PC-3 (cell line): ENCODE measurements at regions not wholly inside any gene's neighbourhood (a gene's known extent, or its start where the extent isn't known, plus 50 kb on each side); places are given as distances from the start of the nearest gene placed in this dataset.

ENCODE experiments used
- ATAC-seq: fragments of 200-7000 bp; cut with Tn5 transposase; 2 replicates; pipeline ENCODE4 v1.9.1; 2020; ENCODE audit warnings: mild to moderate bottlenecking, moderate library complexity
- BruUV-seq: library from RNA; stranded (reverse); fragments of 400-500 nt; replicated peaks from 2 replicates; lab custom pipeline; 2021; lab: Mats Ljungman, UMichigan
- CTCF ChIA-PET: fragments of 300-600 bp; sonication (Branson Sonifier 250); formaldehyde crosslinking; loops from one replicate; lab custom pipeline; 2022; ENCODE audit warnings: antibody characterized with exemption; lab: Charles Lee
- POLR2A ChIA-PET: fragments of 300-600 bp; sonication (Branson Sonifier 250); formaldehyde crosslinking; loops from one replicate; lab custom pipeline; 2022; ENCODE audit warnings: antibody characterized with exemption; ENCODE audit not compliant: unreplicated experiment; lab: Charles Lee
- DNase-seq: peaks from one replicate; pipeline ENCODE4 v3.0.0-alpha.2; 2015
- H2AFZ ChIP-seq: fragments of 300-600 bp; sonication (generic); 2 replicates; pipeline ENCODE4 v1.6.0; 2016; ENCODE audit warnings: antibody characterized with exemption, low read length
- H3F3A ChIP-seq: fragments of 300-600 bp; sonication (generic); one replicate; pipeline ENCODE4 v1.6.0; 2017; ENCODE audit warnings: antibody characterized with exemption, low read length, control low read depth, mild to moderate bottlenecking; ENCODE audit not compliant: unreplicated experiment
- H3K27ac ChIP-seq: fragments of 300-600 bp; sonication (generic); 2 replicates; pipeline ENCODE4 v1.5.1; 2016; ENCODE audit warnings: mild to moderate bottlenecking, low read length
- H3K27me3 ChIP-seq: fragments of 300-600 bp; sonication (generic); 2 replicates; pipeline ENCODE4 v1.6.1; 2016; ENCODE audit warnings: low read length, mixed read lengths
- H3K36me3 ChIP-seq: fragments of 300-600 bp; sonication (generic); 2 replicates; pipeline ENCODE4 v1.6.1; 2016; ENCODE audit warnings: low read depth, mixed run types, low read length, mixed read lengths
- H3K4me1 ChIP-seq: fragments of 300-600 bp; sonication (generic); 2 replicates; pipeline ENCODE4 v1.5.1; 2016; ENCODE audit warnings: low read length; ENCODE audit not compliant: insufficient read depth
- H3K4me2 ChIP-seq: fragments of 300-600 bp; sonication (generic); 2 replicates; pipeline ENCODE4 v1.6.0; 2016; ENCODE audit warnings: low read length
- H3K4me3 ChIP-seq: fragments of 300-600 bp; sonication (generic); 2 replicates; pipeline ENCODE4 v1.5.1; 2016; ENCODE audit warnings: mild to moderate bottlenecking, low read length, mixed read lengths
- H3K79me2 ChIP-seq: fragments of 300-600 bp; sonication (generic); 2 replicates; pipeline ENCODE4 v1.6.1; 2017; ENCODE audit warnings: low read length, mixed read lengths
- H3K9ac ChIP-seq: fragments of 300-600 bp; sonication (generic); 2 replicates; pipeline ENCODE4 v1.6.0; 2016; ENCODE audit warnings: mild to moderate bottlenecking, low read length
- H3K9me2 ChIP-seq: fragments of 300-600 bp; sonication (generic); replicated peaks from 2 replicates; pipeline ENCODE4 v1.6.1; 2016; ENCODE audit warnings: mixed run types, low read length, mixed read lengths
- H3K9me3 ChIP-seq: fragments of 300-600 bp; sonication (generic); 2 replicates; pipeline ENCODE4 v1.6.1; 2016; ENCODE audit warnings: low read length, mixed read lengths
- H4K20me1 ChIP-seq: fragments of 300-600 bp; sonication (generic); 2 replicates; pipeline ENCODE4 v1.6.1; 2016; ENCODE audit warnings: low read length, mixed read lengths
- CTCF ChIP-seq: fragments of 300-600 bp; sonication (generic); conservative IDR thresholded peaks from 2 replicates; pipeline ENCODE4 v1.5.1; 2017; ENCODE audit warnings: antibody characterized with exemption, low read depth, mild to moderate bottlenecking, low read length
- EZH2 ChIP-seq: fragments of 300-600 bp; sonication (generic); IDR thresholded peaks from one replicate; pipeline ENCODE4 v1.6.1; 2017; ENCODE audit warnings: antibody characterized with exemption, mild to moderate bottlenecking, low read length; ENCODE audit not compliant: unreplicated experiment
- EZH2phosphoT487 ChIP-seq: fragments of 300-600 bp; sonication (generic); IDR thresholded peaks from 2 replicates; pipeline ENCODE4 v1.6.1; 2018; ENCODE audit warnings: mild to moderate bottlenecking, antibody characterized with exemption, low read length, borderline replicate concordance
- intact Hi-C: fragments of 100-400 bp; cut with micrococcal nuclease; formaldehyde crosslinking; loops from 2 replicates; pipeline ENCODE4 v1.9.0; 2023

DNA sequence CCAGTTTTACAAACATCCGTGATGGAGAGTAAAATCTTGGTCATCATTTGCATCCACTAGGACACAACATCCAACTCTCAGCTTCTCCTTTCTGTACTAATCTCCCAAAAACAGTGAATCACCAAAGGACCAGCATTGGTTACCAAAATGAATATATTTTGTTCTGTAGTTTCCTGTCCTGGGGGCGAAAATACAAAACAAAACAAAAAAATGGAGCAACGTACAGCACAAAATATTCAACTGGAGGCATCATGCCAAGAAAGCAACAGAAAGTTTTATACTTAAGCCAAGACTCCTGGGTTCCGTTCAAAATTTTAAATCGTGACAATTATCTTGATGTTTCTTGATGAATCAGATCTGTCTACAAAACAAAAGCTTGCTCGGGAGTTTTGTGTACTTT is 126.6 kb upstream of the CCDC28A start:
- H3K9me2 ChIP-seq = no peaks in the 10 kb centered on the region
- no peak for TF ChIP-seq EZH2phosphoT487
- no peak for TF ChIP-seq EZH2
- TF ChIP-seq CTCF = no peak
- no peak overlapping the region for H3K4me3 ChIP-seq
- intact Hi-C loops = no loop called here
- no peaks in the 10 kb centered on the region for H3F3A ChIP-seq
- no peaks in the 10 kb centered on the region for H3K27me3 ChIP-seq
- ATAC-seq (no peak), DNase-seq (no peak)
- H3K79me2 ChIP-seq = no peaks in the 10 kb centered on the region
- ChIA-PET POLR2A (no interaction called here), CTCF (no interaction called here)
- no peak overlapping the region for H2AFZ ChIP-seq
- no peaks in the 10 kb centered on the region for H3K36me3 ChIP-seq
- H3K4me1 ChIP-seq = no peaks in the 10 kb centered on the region
- no peaks in the 10 kb centered on the region for H4K20me1 ChIP-seq
- H3K9ac ChIP-seq = no peak overlapping the region
- no peak overlapping the region for H3K27ac ChIP-seq
- no TSS peak for BruUV-seq
- no peaks in the 10 kb centered on the region for H3K9me3 ChIP-seq
- H3K4me2 ChIP-seq = no peak overlapping the region

DNA sequence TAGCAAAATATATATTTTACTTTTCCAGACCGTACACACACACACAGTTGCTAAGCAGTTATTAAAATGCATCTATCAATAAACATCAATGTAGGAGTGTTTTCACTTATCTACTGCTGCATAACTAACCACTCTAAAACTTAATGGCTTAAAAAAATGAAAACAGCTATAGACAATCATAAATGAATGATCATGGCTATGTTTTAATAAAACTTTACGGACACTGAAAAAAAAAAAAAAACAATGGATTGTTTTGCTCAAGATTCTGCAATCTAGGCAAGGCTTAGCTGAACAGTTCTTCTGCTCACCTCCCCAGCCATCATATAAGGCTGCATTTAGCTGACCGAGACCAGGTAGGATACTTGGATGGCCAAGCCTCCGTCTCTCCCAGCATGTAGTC is 125.4 kb upstream of the CCDC28A start:
- Histone ChIP-seq H3K79me2 (no peaks in the 10 kb centered on the region), H3K4me1 (no peaks in the 10 kb centered on the region), H3K9me3 (no peaks in the 10 kb centered on the region), H3K4me3 (no peak overlapping the region), H4K20me1 (no peaks in the 10 kb centered on the region), H2AFZ (no peak overlapping the region), H3K4me2 (no peak overlapping the region), H3K9me2 (no peaks in the 10 kb centered on the region), H3K9ac (no peak overlapping the region), H3F3A (no peaks in the 10 kb centered on the region), H3K27me3 (no peaks in the 10 kb centered on the region), H3K27ac (no peak overlapping the region), H3K36me3 (no peaks in the 10 kb centered on the region)
- DNase-seq = no peak
- CTCF ChIA-PET = no interaction called here
- POLR2A ChIA-PET = no interaction called here
- ATAC-seq = no peak
- no peak for TF ChIP-seq CTCF
- no peak for TF ChIP-seq EZH2phosphoT487
- no peak for TF ChIP-seq EZH2
- no TSS peak for BruUV-seq
- intact Hi-C loops = no loop called here

DNA sequence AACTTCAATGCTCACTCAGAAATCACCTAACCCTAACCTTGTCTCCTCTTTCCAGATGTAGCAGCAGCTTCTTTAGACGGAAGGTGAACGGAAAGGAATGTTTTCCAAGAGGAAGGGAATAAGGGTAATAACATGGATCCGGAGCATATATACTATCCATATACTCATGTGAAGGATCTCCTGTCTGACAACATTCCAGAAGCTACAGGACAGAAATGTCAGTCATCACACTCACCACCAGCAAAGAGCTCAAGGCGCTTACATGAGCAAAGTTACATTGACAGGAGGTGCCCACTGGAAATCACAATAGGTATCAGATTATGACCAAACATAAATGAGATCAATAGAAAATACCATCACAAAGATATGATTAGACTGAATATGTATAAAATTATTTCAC is 122.1 kb upstream of the CCDC28A start:
- TF ChIP-seq EZH2phosphoT487 = no peak
- no peak for TF ChIP-seq EZH2
- TF ChIP-seq CTCF = no peak
- H3K9me3 ChIP-seq = no peaks in the 10 kb centered on the region
- ChIA-PET CTCF (no interaction called here), POLR2A (no interaction called here)
- no peaks in the 10 kb centered on the region for H3K27me3 ChIP-seq
- H3K9me2 ChIP-seq = no peaks in the 10 kb centered on the region
- intact Hi-C loops = no loop called here
- BruUV-seq = no TSS peak
- no peak for DNase-seq
- H2AFZ ChIP-seq = no peak overlapping the region
- no peaks in the 10 kb centered on the region for H3K79me2 ChIP-seq
- H3K27ac ChIP-seq = no peak overlapping the region
- no peaks in the 10 kb centered on the region for H3F3A ChIP-seq
- ATAC-seq = no peak
- no peak overlapping the region for H3K4me2 ChIP-seq
- H3K36me3 ChIP-seq = no peaks in the 10 kb centered on the region
- no peak overlapping the region for H3K4me3 ChIP-seq
- H3K4me1 ChIP-seq = peaks cover 16% of the 10 kb centered on the region
- H4K20me1 ChIP-seq = no peaks in the 10 kb centered on the region
- H3K9ac ChIP-seq = no peak overlapping the region
